Panc1 (cell line): ENCODE measurements at regions not wholly inside any gene's neighbourhood (a gene's known extent, or its start where the extent isn't known, plus 50 kb on each side); places are given as distances from the start of the nearest gene placed in this dataset.

Experiments used
- ATAC-seq: fragments of 200-7000 bp; cut with Tn5 transposase; 2 replicates; pipeline ENCODE4 v1.9.1; 2020; ENCODE audit warnings: mild to moderate bottlenecking, moderate library complexity
- BruUV-seq: library from RNA; stranded (reverse); fragments of 400-500 nt; replicated peaks from 2 replicates; lab custom pipeline; 2021; lab: Mats Ljungman, UMichigan
- CTCF ChIA-PET: fragments of 300-600 bp; sonication (Branson Sonifier 250); formaldehyde crosslinking; loops from one replicate; lab custom pipeline; 2022; ENCODE audit warnings: antibody characterized with exemption; lab: Charles Lee
- POLR2A ChIA-PET: fragments of 300-600 bp; sonication (Branson Sonifier 250); formaldehyde crosslinking; loops from one replicate; lab custom pipeline; 2022; ENCODE audit warnings: antibody characterized with exemption; lab: Charles Lee
- DNase-seq: peaks from one replicate; pipeline ENCODE4 v3.0.0-alpha.2; 2010; ENCODE audit warnings: low read depth, low spot score
- H3K27ac ChIP-seq: 2 replicates; pipeline ENCODE4 v1.5.1; 2011; ENCODE audit warnings: mild to moderate bottlenecking, low read length, inconsistent platforms
- H3K27me3 ChIP-seq: fragments of 200-500 bp; sonication (Bioruptor generic); 2 replicates; pipeline ENCODE4 v1.6.0; 2014; ENCODE audit warnings: low read length, inconsistent platforms; ENCODE audit not compliant: control insufficient read depth, insufficient read depth
- H3K36me3 ChIP-seq: fragments of 200-500 bp; sonication (Bioruptor generic); 2 replicates; pipeline ENCODE4 v1.5.1; 2014; ENCODE audit warnings: inconsistent platforms, mild to moderate bottlenecking, low read length, moderate library complexity; ENCODE audit not compliant: control insufficient read depth, insufficient read depth
- H3K4me1 ChIP-seq: 2 replicates; pipeline ENCODE4 v1.5.1; 2011; ENCODE audit warnings: inconsistent platforms, mild to moderate bottlenecking, low read length, moderate library complexity; ENCODE audit not compliant: control insufficient read depth, insufficient read depth
- H3K4me3 ChIP-seq, 2 experiments: 2 replicates each; pipeline ENCODE4 v1.5.1; 2011 to 2012; ENCODE audit warnings: low read depth in 2 of 2, low read length in 2 of 2, mild to moderate bottlenecking in 2 of 2, inconsistent platforms in 1 of 2, moderate library complexity in 1 of 2
- H3K9me3 ChIP-seq: fragments of 200-500 bp; sonication (Bioruptor generic); 2 replicates; pipeline ENCODE4 v1.5.1; 2014; ENCODE audit warnings: low read depth, mild to moderate bottlenecking, inconsistent platforms, low read length, moderate library complexity; ENCODE audit not compliant: control insufficient read depth, insufficient read depth
- POLR2AphosphoS5 ChIP-seq: IDR thresholded peaks from 2 replicates; pipeline ENCODE4 v1.6.1; 2012; ENCODE audit warnings: mild to moderate bottlenecking, low read depth, low read length, moderate library complexity
- SIN3A ChIP-seq: IDR thresholded peaks from 2 replicates; pipeline ENCODE4 v1.6.1; 2012; ENCODE audit warnings: low read depth, mild to moderate bottlenecking, low read length, moderate library complexity, borderline replicate concordance; ENCODE audit not compliant: insufficient read depth
- TCF7L2 ChIP-seq: IDR thresholded peaks from 2 replicates; pipeline ENCODE4 v1.6.1; 2011; ENCODE audit warnings: mild to moderate bottlenecking, low read depth, low read length, inconsistent platforms
- in situ Hi-C: cut with HindIII; loops from 2 replicates; pipeline ENCODE4 v1.10.0; 2016; ENCODE audit warnings: low sequenced_read_pairs, low pct_unique_long_range_greater_than_20kb
- intact Hi-C: fragments of 100-400 bp; cut with micrococcal nuclease; formaldehyde crosslinking; loops from one replicate; pipeline ENCODE4 v1.10.0; 2022; ENCODE audit not compliant: unreplicated experiment
- TF ChIP-seq, protein P1 (sequence below): fragments of 450-650 bp; IDR thresholded peaks from 2 replicates; pipeline ENCODE4 v1.5.1; 2017; ENCODE audit warnings: mild to moderate bottlenecking
- TF ChIP-seq, protein P2 (sequence below), 2 experiments: IDR thresholded peaks; 2 replicates each; pipeline ENCODE4 v1.6.1; 2011 to 2012; ENCODE audit warnings: low read depth in 2 of 2, control low read depth in 1 of 2, low read length in 1 of 2, mild to moderate bottlenecking in 1 of 2, moderate library complexity in 1 of 2; ENCODE audit not compliant: insufficient read depth in 1 of 2

GRCh38 chr11:128082574-128082973 lies 504.8 kb downstream of the ETS1 start:
- DNase-seq (no peak), ATAC-seq (no peak)
- Histone ChIP-seq H3K4me3 (no peak overlapping the region), H3K27ac (no peak overlapping the region), H3K4me1 (no peaks in the 10 kb centered on the region), H3K9me3 (no peaks in the 10 kb centered on the region), H3K27me3 (no peaks in the 10 kb centered on the region), H3K36me3 (no peaks in the 10 kb centered on the region)
- ChIA-PET CTCF (no interaction called here), POLR2A (no interaction called here)
- no TSS peak for BruUV-seq
- in situ Hi-C loops (no loop called here), intact Hi-C loops (no loop called here)
- TF ChIP-seq POLR2AphosphoS5, result no peak
- TF ChIP-seq, protein P1, sequence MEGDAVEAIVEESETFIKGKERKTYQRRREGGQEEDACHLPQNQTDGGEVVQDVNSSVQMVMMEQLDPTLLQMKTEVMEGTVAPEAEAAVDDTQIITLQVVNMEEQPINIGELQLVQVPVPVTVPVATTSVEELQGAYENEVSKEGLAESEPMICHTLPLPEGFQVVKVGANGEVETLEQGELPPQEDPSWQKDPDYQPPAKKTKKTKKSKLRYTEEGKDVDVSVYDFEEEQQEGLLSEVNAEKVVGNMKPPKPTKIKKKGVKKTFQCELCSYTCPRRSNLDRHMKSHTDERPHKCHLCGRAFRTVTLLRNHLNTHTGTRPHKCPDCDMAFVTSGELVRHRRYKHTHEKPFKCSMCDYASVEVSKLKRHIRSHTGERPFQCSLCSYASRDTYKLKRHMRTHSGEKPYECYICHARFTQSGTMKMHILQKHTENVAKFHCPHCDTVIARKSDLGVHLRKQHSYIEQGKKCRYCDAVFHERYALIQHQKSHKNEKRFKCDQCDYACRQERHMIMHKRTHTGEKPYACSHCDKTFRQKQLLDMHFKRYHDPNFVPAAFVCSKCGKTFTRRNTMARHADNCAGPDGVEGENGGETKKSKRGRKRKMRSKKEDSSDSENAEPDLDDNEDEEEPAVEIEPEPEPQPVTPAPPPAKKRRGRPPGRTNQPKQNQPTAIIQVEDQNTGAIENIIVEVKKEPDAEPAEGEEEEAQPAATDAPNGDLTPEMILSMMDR, result no peak
- TF ChIP-seq, protein P2, sequence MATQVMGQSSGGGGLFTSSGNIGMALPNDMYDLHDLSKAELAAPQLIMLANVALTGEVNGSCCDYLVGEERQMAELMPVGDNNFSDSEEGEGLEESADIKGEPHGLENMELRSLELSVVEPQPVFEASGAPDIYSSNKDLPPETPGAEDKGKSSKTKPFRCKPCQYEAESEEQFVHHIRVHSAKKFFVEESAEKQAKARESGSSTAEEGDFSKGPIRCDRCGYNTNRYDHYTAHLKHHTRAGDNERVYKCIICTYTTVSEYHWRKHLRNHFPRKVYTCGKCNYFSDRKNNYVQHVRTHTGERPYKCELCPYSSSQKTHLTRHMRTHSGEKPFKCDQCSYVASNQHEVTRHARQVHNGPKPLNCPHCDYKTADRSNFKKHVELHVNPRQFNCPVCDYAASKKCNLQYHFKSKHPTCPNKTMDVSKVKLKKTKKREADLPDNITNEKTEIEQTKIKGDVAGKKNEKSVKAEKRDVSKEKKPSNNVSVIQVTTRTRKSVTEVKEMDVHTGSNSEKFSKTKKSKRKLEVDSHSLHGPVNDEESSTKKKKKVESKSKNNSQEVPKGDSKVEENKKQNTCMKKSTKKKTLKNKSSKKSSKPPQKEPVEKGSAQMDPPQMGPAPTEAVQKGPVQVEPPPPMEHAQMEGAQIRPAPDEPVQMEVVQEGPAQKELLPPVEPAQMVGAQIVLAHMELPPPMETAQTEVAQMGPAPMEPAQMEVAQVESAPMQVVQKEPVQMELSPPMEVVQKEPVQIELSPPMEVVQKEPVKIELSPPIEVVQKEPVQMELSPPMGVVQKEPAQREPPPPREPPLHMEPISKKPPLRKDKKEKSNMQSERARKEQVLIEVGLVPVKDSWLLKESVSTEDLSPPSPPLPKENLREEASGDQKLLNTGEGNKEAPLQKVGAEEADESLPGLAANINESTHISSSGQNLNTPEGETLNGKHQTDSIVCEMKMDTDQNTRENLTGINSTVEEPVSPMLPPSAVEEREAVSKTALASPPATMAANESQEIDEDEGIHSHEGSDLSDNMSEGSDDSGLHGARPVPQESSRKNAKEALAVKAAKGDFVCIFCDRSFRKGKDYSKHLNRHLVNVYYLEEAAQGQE (IDR thresholded peaks at IDR 0.05; ENCODE audit: insufficient read depth in 1 of 2, low read depth in 2 of 2, low read length in 1 of 2), result no peak
- TF ChIP-seq SIN3A, result no peak
- no peak for TF ChIP-seq TCF7L2

GRCh38 chr11:128069665-128070064 lies 517.7 kb downstream of the ETS1 start:
- Histone ChIP-seq H3K27ac (no peak overlapping the region), H3K27me3 (no peaks in the 10 kb centered on the region), H3K36me3 (no peaks in the 10 kb centered on the region), H3K9me3 (no peaks in the 10 kb centered on the region), H3K4me3 (no peak overlapping the region), H3K4me1 (no peaks in the 10 kb centered on the region)
- POLR2A ChIA-PET, result no interaction called here
- CTCF ChIA-PET, result no interaction called here
- no TSS peak for BruUV-seq
- no peak for TF ChIP-seq TCF7L2
- TF ChIP-seq, protein P1, result no peak
- ATAC-seq, result no peak
- no peak for DNase-seq
- in situ Hi-C loops, result no loop called here
- intact Hi-C loops, result no loop called here

GRCh38 chr11:128067780-128068179 lies 519.6 kb downstream of the ETS1 start:
- intact Hi-C loops (no loop called here), in situ Hi-C loops (no loop called here)
- DNase-seq (no peak), ATAC-seq (no peak)
- ChIA-PET POLR2A (no interaction called here), CTCF (no interaction called here)
- no peaks in the 10 kb centered on the region for H3K27me3 ChIP-seq
- H3K27ac ChIP-seq, result no peak overlapping the region
- no peaks in the 10 kb centered on the region for H3K4me1 ChIP-seq
- no peak overlapping the region for H3K4me3 ChIP-seq
- no TSS peak for BruUV-seq
- TF ChIP-seq SIN3A (no peak), POLR2AphosphoS5 (no peak), TCF7L2 (no peak)
- TF ChIP-seq, protein P2 (IDR thresholded peaks at IDR 0.05; ENCODE audit: insufficient read depth in 1 of 2, low read depth in 2 of 2, low read length in 1 of 2), result no peak
- TF ChIP-seq, protein P1, result no peak
- no peaks in the 10 kb centered on the region for H3K9me3 ChIP-seq
- no peaks in the 10 kb centered on the region for H3K36me3 ChIP-seq
